GM12878 (cell line): ENCODE measurements at regions not wholly inside any gene's neighbourhood (a gene's known extent, or its start where the extent isn't known, plus 50 kb on each side); places are given as distances from the start of the nearest gene placed in this dataset.

ENCODE experiments used
- ATAC-seq: fragments of 200-7000 bp; cut with Tn5 transposase; 3 replicates; pipeline ENCODE4 v1.9.1; 2020; ENCODE audit warnings: mild to moderate bottlenecking, moderate library complexity
- BruUV-seq: library from RNA; stranded (reverse); fragments of 400-500 nt; replicated peaks from 2 replicates; lab custom pipeline; 2021; lab: Mats Ljungman, UMichigan
- CTCF ChIA-PET: fragments of 300-600 bp; sonication (Branson Sonifier 250); formaldehyde crosslinking; extraction: SDS; loops from one replicate; lab custom pipeline; 2021; ENCODE audit warnings: inconsistent platforms; lab: Yijun Ruan, JAX
- POLR2A ChIA-PET: fragments of 350-600 bp; formaldehyde crosslinking; extraction: SDS; loops from one replicate; lab custom pipeline; 2021; ENCODE audit warnings: inconsistent platforms; lab: Charles Lee
- RAD21 ChIA-PET: fragments of 300-600 bp; sonication (Branson Sonifier 250); formaldehyde crosslinking; loops from one replicate; lab custom pipeline; 2023; ENCODE audit warnings: antibody characterized with exemption; ENCODE audit not compliant: unreplicated experiment; lab: Charles Lee
- SMC1A ChIA-PET: fragments of 300-600 bp; sonication (Branson Sonifier 250); formaldehyde crosslinking; loops from one replicate; lab custom pipeline; 2023; ENCODE audit not compliant: unreplicated experiment, uncharacterized antibody; lab: Charles Lee
- DNase-seq: peaks from one replicate; pipeline ENCODE4 v3.0.0-alpha.2; 2011; ENCODE audit warnings: low read depth, low spot score
- FAIRE-seq: peaks from 3 replicates; lab custom pipeline; 2011; peaks lifted over from hg19 to GRCh38; lab: Jason Lieb, UNC
- H2AFZ ChIP-seq: 2 replicates; pipeline ENCODE4 v1.6.0; 2011; ENCODE audit warnings: low read depth, low read length, control low read depth; ENCODE audit not compliant: control insufficient read depth
- H3K27ac ChIP-seq: 2 replicates; pipeline ENCODE4 v1.5.1; 2011; ENCODE audit warnings: control low read depth; ENCODE audit not compliant: control insufficient read depth, insufficient read depth
- H3K27me3 ChIP-seq, 2 experiments: replicated peaks in 1 of 2; 2 replicates each; pipeline versions ENCODE4 v1.6.0 to v1.6.1; 2011; ENCODE audit warnings: low read length in 1 of 2; ENCODE audit not compliant: control insufficient read depth in 2 of 2, insufficient read depth in 2 of 2
- H3K36me3 ChIP-seq, 2 experiments: 2 replicates each; pipeline ENCODE4 v1.5.1; 2011; ENCODE audit warnings: low read length in 1 of 2; ENCODE audit not compliant: control insufficient read depth in 2 of 2, insufficient read depth in 2 of 2
- H3K4me1 ChIP-seq: 2 replicates; pipeline ENCODE4 v1.6.1; 2011; ENCODE audit warnings: mild to moderate bottlenecking, low read length, moderate library complexity, mixed read lengths; ENCODE audit not compliant: control insufficient read depth, insufficient read depth
- H3K4me2 ChIP-seq: 2 replicates; pipeline ENCODE4 v1.6.0; 2011; ENCODE audit warnings: control low read depth; ENCODE audit not compliant: control insufficient read depth, insufficient read depth
- H3K4me3 ChIP-seq: fragments of 200-600 bp; sonication (generic); 2 replicates; pipeline ENCODE4 v1.5.1; 2016
- H3K79me2 ChIP-seq: 2 replicates; pipeline ENCODE4 v1.6.0; 2011; ENCODE audit warnings: low read length; ENCODE audit not compliant: control insufficient read depth, insufficient read depth
- H3K9ac ChIP-seq: 2 replicates; pipeline ENCODE4 v1.8.0; 2011; ENCODE audit warnings: low read length, control low read depth, mixed read lengths; ENCODE audit not compliant: control insufficient read depth, insufficient read depth
- H3K9me3 ChIP-seq: replicated peaks from 3 replicates; pipeline ENCODE4 v1.5.1; 2011; ENCODE audit warnings: mild to moderate bottlenecking, low read length; ENCODE audit not compliant: control insufficient read depth, insufficient read depth
- H4K20me1 ChIP-seq: 2 replicates; pipeline ENCODE4 v1.6.0; 2011; ENCODE audit not compliant: control insufficient read depth, insufficient read depth
- ATF2 ChIP-seq: IDR thresholded peaks from 2 replicates; pipeline ENCODE4 v1.6.1; 2012; ENCODE audit warnings: low read length, inconsistent platforms
- E2F4 ChIP-seq: IDR thresholded peaks from 2 replicates; pipeline ENCODE4 v1.6.1; 2012; ENCODE audit warnings: low read depth, low read length, improper control_type of control experiment
- E2F8 ChIP-seq: fragments of 450-650 bp; IDR thresholded peaks from 2 replicates; pipeline ENCODE4 v1.6.1; 2018; ENCODE audit warnings: mild to moderate bottlenecking, low read depth, moderate library complexity; ENCODE audit not compliant: partially characterized antibody
- PAX5 ChIP-seq: IDR thresholded peaks from 2 replicates; pipeline ENCODE4 v1.6.1; 2011; ENCODE audit warnings: low read depth, low read length, borderline replicate concordance
- POLR2AphosphoS5 ChIP-seq: IDR thresholded peaks from 2 replicates; pipeline ENCODE4 v1.6.1; 2011; ENCODE audit warnings: mild to moderate bottlenecking, low read length, inconsistent platforms
- SMC3 ChIP-seq: IDR thresholded peaks from 2 replicates; pipeline ENCODE4 v1.6.1; 2011; ENCODE audit warnings: low read length, improper control_type of control experiment, borderline replicate concordance
- SP1 ChIP-seq: IDR thresholded peaks from one replicate; pipeline ENCODE4 v1.6.1; 2011; ENCODE audit warnings: low read depth, low read length
- STAT1 ChIP-seq: fragments of 450-650 bp; conservative IDR thresholded peaks from 2 replicates; pipeline ENCODE4 v1.6.1; 2014; ENCODE audit warnings: antibody characterized with exemption, mild to moderate bottlenecking
- YBX1 ChIP-seq: fragments of 450-650 bp; IDR thresholded peaks from 2 replicates; pipeline ENCODE4 v1.6.1; 2016; ENCODE audit warnings: antibody characterized with exemption
- WGBS: methylation state at CpG from one replicate; pipeline ENCODE4 v1.1.6; 2016; ENCODE audit warnings: low lambda C conversion rate; ENCODE audit not compliant: insufficient replicate concordance, insufficient coverage; ENCODE audit errors: missing lambda C conversion rate; 5-methylcytosine and 5-hydroxymethylcytosine counted together
- in situ Hi-C: fragments of 300-500 bp; cut with MboI; formaldehyde crosslinking; loops from 9 replicates; pipeline ENCODE4 v1.14.3; 2018; ENCODE audit warnings: mixed read lengths
- intact Hi-C: fragments of 100-400 bp; cut with micrococcal nuclease; formaldehyde crosslinking; loops from one replicate; pipeline ENCODE4 v1.14.2; 2022; ENCODE audit not compliant: unreplicated experiment

DNA sequence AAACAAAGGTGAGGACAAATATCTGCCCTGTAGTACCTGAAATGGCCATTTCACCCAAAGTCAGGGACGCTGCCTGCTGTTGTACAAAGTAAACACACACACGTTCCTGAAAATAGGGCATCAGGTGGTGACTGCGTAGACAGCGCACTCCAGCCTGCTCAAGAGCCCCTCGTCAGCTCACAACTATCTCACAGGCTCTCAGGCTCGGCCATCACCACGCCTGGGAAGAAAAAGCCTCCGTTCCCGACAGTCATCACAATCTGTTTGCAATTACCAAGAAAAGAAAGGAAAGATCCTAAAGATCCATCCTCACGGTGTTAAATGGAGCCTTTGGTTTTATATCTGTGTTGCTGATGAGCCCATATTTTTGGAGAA is 230.2 kb downstream of the ZNF516 start:
- WGBS: 19% methylated on average over 9 of the region's 10 CpGs
- POLR2A ChIA-PET: no interaction called here
- DNase-seq: no peak
- TF ChIP-seq PAX5 (no peak), E2F8 (no peak), SP1 (no peak), SMC3 (no peak), YBX1 (no peak), E2F4 (no peak), ATF2 (no peak), STAT1 (no peak), POLR2AphosphoS5 (no peak)
- Histone ChIP-seq H3K4me2 (no peak overlapping the region), H3K9ac (no peak overlapping the region), H4K20me1 (no peaks in the 10 kb centered on the region), H3K9me3 (no peaks in the 10 kb centered on the region), H3K27me3 (peaks cover 2 to 6% of the 10 kb centered on the region in 2 experiments; a peak in 2 of 4 replicates), H3K36me3 (no peaks in the 10 kb centered on the region), H3K27ac (no peak overlapping the region), H3K4me1 (no peaks in the 10 kb centered on the region), H2AFZ (no peak overlapping the region), H3K79me2 (no peaks in the 10 kb centered on the region), H3K4me3 (no peak overlapping the region)
- RAD21 ChIA-PET: no interaction called here
- in situ Hi-C loops: no loop called here
- SMC1A ChIA-PET: no interaction called here
- ATAC-seq: no peak
- CTCF ChIA-PET: interaction anchor here (0.5 kb wide), 1 partner anchor 108 kb away, joined by 3 read pairs; no protein-coding TSS in a partner anchor
- no TSS peak for BruUV-seq
- intact Hi-C loops: loop anchor here (5.0 kb wide), 1 partner anchor 93 kb away; no protein-coding TSS in a partner anchor
- FAIRE-seq: no peak
